ENCODE measurements at regions not wholly inside any gene's neighbourhood (a gene's known extent, or its start where the extent isn't known, plus 50 kb on each side); places are given as distances from the start of the nearest gene placed in this dataset.
A peak's percentile ranks its signal among the peaks of the same experiment; 100 is the strongest.

DNA sequence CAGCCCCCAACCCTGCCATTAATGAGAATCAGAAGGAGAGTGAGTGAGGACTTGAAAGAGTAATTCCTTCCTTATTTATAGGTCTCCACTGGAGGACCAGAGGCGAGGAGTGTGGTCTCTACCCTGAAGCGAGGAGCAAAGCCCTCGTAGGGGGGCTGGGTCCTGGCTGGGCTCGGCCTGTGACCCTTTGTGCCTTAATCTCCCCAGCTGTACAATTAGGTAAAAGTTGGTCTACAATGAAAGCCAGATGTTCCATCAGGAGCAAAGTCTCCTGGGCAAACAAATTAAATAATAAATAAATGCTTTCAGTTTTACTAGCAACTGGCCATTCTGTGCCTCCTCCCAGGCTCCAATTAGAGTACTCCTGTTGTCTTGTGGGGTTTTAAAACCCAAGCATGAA lies 523.5 kb upstream of the SALL1 start:
- in situ Hi-C loops (cut with MboI; ENCODE audit: low pct_unique_long_range_greater_than_20kb, low sequenced_read_pairs) = no loop called here
- no peak for DNase-seq

GRCh38 chr16:51670527-51670926 lies 519.5 kb upstream of the SALL1 start:
- DNase-seq = no peak
- in situ Hi-C loops (cut with MboI; ENCODE audit: low pct_unique_long_range_greater_than_20kb, low sequenced_read_pairs) = no loop called here

DNA sequence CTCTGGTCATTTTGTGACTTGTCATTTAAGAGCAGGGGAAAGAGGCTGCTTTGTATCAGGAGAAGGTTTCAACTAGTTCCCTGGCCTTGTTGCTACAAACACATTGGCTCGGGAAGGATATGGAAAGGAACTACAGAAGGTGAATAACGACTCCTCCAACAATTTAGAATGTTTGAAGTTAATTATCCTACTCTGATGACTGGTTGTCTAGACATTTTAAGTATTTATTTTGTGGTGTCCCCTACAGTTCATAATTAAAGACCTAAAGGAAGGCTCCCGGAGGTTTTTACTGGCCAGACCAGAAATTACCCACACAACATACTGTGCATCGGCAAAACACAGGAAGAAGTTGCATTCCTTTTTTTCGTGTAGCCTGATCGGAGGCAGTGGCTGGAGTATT lies 515.8 kb upstream of the SALL1 start:
- in situ Hi-C loops (cut with MboI; ENCODE audit: low pct_unique_long_range_greater_than_20kb, low sequenced_read_pairs) = no loop called here
- no peak for DNase-seq

DNA sequence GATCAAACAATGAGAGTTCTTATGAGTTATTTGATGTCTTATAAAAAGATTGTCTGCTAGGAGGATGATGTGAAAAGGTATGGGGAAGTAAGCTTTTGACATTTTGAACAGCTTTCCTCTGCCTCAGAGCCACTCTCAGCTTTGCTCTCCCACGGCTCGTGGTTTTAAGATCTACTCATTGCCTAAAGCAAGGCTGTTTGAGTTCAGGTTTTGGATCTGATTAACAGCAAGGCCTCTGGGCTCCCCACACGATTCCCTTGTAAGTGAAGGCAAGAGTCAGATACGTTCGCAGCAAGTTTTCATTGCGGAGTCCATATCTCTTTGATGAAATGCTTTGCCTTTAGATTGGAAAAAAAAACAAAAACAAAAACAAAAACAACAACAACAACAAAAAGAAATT lies 515.0 kb upstream of the SALL1 start:
- in situ Hi-C loops (cut with MboI; ENCODE audit: low pct_unique_long_range_greater_than_20kb, low sequenced_read_pairs) = no loop called here
- DNase-seq = no peak

DNA sequence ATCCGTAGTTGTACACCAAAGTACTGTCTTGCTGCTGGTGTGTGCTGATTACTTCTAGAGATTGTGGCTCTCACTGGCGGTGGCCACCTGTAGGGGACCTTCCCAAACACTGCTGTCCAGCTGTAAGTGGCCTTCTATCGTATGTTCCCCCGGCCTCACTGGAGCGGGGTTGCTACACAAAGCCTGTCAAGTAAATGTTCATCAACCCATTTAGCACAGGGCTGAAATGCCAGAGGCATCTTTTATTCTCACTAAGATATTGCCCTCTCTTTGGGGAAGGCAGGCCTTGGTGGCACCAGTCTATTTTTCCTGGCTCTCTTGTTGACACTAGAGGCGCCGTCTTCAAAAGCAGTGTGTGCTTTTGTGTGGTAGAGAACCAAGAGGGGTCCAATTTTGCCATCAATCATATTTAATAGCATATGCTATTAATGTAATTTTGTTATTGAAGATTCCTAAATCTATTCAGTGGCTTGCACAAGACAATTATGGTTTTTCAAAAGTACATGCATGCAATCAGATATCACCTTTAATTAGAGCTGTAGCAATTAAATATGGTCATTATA lies 514.4 kb upstream of the SALL1 start:
- DNase-seq = no peak
- in situ Hi-C loops (cut with MboI; ENCODE audit: low pct_unique_long_range_greater_than_20kb, low sequenced_read_pairs) = no loop called here

- no peak for DNase-seq
- in situ Hi-C loops (cut with MboI; ENCODE audit: low pct_unique_long_range_greater_than_20kb, low sequenced_read_pairs) = no loop called here
Observed at GRCh38 chr16:51658531-51658930, 507.5 kb upstream of the SALL1 start.

- in situ Hi-C loops (cut with MboI; ENCODE audit: low pct_unique_long_range_greater_than_20kb, low sequenced_read_pairs) = no loop called here
- no peak for DNase-seq
Observed at GRCh38 chr16:51657848-51658247, 506.8 kb upstream of the SALL1 start.

GRCh38 chr16:51655249-51655648 lies 504.2 kb upstream of the SALL1 start:
- in situ Hi-C loops (cut with MboI; ENCODE audit: low pct_unique_long_range_greater_than_20kb, low sequenced_read_pairs) = no loop called here
- DNase-seq = no peak

DNA sequence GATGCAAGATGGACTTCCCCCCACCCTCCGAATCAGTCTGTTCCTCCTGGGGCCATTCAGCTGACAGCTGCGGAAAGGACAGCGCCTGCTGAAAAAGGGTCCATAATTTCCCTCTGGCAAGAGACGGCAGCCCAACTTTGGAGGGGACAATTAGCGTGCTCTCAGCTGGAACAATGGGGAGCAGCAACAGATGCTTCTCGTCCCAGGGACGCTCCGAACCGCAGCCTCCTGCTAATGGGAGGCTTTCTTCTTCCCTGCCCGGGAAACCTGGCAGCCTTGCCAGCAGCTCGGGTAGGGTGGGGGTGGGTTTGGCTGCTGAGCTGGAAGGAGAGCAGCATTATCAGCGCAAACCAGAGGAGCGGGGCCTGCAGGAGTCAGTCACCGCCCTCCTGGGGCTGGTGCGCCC lies 500.0 kb upstream of the SALL1 start:
- DNase-seq = no peak
- in situ Hi-C loops (cut with MboI; ENCODE audit: low pct_unique_long_range_greater_than_20kb, low sequenced_read_pairs) = no loop called here

DNA sequence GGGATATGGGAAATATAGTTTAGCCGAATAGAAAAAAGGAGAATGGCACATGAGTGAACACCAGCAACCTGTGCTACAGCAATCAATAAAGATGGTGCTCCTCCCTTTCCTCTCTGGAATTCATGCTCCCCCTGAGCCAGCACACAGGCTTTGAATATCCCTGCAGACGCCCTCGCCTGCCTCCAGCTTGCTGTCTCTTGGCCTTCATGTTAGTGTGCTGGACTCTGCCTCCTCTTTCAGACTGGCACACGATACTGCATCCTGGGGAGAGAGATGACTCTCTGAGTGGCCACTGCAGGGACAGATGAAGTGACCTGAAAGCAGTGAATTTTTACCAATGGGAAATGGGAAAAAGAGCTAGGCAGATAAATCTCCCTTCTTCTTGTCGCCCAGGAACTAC lies 498.6 kb upstream of the SALL1 start:
- DNase-seq = no peak
- in situ Hi-C loops (cut with MboI; ENCODE audit: low pct_unique_long_range_greater_than_20kb, low sequenced_read_pairs) = no loop called here

DNA sequence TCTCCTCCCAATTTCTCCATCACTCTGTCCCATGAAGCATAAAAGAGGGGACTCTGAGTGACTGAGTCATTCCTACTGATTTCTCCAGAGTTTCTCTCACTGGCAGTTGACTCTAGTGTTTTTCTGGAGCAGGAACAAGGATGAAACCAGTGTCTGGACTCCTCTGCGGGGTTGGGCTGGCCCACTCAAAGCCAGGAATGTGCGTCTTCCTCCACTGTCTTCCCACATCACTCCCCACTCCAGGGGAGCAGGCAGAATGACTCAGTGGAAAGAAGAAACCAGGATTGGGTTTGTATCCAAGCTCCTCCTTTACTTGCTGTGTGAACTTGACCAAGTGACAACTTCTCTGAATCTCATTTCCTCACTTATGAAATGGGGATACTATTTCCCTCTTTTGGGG lies 497.5 kb upstream of the SALL1 start:
- no peak for DNase-seq
- in situ Hi-C loops (cut with MboI; ENCODE audit: low pct_unique_long_range_greater_than_20kb, low sequenced_read_pairs) = no loop called here

DNA sequence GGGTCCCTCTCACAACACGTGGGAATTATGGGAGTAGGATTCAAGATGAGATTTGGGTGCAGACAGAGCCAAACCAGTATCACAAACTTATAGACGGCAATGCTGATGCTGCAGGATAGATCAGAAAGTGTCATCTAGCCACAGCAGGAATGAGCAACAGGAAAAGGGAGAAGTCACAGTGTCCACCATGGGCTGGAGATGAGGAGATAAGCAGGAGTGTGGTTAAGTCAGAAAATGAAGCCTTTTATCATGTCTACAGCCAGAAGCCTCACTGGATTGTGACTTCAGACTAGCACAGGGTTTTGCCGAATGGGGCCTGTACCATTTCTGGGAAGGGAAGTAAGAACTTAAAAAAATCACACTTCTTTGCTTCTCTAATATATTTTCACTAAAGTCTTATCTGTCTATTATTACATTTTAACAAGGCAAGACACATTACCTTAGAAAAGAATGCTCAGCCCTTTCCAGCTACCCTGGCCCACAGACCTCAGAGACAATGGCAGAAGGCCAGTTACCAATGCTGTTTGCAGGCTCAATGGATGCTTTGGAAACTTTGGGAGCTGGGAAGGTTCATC lies 490.2 kb upstream of the SALL1 start:
- peak; percentile 35 for DNase-seq
- in situ Hi-C loops (cut with MboI; ENCODE audit: low pct_unique_long_range_greater_than_20kb, low sequenced_read_pairs) = no loop called here

- DNase-seq = no peak
- in situ Hi-C loops (cut with MboI; ENCODE audit: low pct_unique_long_range_greater_than_20kb, low sequenced_read_pairs) = no loop called here
Observed at GRCh38 chr16:51640196-51640595, 489.1 kb upstream of the SALL1 start.

DNA sequence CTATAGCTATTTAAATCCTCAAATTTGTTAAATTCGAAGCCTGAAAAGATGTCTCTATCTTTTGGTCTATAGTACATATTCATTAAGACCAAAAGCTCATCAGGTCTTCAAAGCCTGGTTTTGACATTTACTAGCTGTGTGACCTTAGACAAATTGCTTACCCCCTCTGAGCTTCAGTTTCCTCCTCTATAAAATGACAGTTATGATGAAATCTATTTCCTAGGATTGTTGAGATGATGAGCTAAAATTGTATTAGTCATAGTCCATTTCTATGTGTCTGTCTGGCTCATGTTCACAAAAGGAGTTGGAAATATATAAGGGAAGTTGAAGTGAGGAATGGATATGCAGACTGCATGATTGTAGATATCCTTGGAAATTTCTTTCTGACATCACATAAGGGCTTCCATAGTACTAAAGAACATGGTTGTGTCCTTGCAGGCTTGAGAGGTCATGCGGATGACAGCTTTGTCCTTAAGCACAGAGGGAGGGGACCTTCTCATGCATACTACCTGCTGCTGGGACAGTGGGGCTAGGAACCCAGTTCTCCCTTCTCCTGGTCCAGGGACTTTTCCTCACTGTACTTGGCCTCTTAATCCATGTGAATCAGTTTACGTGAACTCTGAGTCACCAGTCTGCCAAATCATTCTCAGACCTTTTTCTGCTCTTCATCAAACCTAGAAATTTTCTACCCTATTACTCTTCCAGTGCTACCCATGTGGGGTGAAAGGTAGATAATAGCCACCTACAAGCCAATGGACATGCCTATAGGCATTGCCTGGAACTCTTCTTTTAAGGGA lies 487.5 kb upstream of the SALL1 start:
- no peak for DNase-seq
- in situ Hi-C loops (cut with MboI; ENCODE audit: low pct_unique_long_range_greater_than_20kb, low sequenced_read_pairs) = no loop called here

- no peak for DNase-seq
- in situ Hi-C loops (cut with MboI; ENCODE audit: low pct_unique_long_range_greater_than_20kb, low sequenced_read_pairs) = no loop called here
Observed at GRCh38 chr16:51637770-51638094, 486.7 kb upstream of the SALL1 start.

DNA sequence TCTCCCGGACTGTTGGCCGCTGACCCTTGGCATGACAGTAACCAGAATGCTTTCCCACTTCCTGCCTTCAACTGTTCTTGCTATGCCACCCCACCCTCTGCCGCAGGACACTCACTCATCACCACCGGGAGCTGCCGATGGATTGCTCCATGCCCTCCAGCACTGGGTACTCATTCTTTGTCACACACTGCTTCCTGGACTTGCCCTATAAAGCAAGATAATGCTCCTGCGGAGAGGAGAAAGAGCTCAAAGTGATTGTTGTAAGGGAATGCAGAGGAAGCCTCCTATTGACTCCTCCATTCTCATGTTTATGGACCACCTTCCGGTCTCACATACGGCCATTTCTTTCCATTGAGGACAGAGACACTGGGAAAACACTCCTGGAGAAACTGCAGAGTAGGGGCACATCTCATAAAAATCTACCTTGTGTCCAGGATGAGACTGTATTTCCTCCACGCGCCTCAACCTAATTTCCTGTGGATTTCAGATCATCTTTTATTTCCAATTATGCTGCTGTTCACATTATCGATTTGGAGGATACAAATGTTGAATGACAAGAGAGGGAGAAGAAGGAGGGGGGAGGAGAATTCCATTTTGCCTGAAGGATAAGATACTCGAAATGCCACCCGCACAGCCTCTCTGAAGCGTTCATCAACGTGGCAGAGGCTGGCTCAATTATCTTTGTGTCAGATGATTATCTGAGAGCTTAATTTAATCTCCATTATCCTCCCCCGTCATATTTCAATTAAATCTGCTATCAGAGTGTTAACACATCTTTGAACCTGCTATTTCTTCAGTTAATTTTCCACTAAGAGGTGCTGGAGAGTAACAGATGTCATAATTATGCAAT lies 486.1 kb upstream of the SALL1 start:
- in situ Hi-C loops (cut with MboI; ENCODE audit: low pct_unique_long_range_greater_than_20kb, low sequenced_read_pairs) = no loop called here
- no peak for DNase-seq

GRCh38 chr16:51635181-51635580 lies 484.1 kb upstream of the SALL1 start:
- no peak for DNase-seq
- in situ Hi-C loops (cut with MboI; ENCODE audit: low pct_unique_long_range_greater_than_20kb, low sequenced_read_pairs) = no loop called here

DNA sequence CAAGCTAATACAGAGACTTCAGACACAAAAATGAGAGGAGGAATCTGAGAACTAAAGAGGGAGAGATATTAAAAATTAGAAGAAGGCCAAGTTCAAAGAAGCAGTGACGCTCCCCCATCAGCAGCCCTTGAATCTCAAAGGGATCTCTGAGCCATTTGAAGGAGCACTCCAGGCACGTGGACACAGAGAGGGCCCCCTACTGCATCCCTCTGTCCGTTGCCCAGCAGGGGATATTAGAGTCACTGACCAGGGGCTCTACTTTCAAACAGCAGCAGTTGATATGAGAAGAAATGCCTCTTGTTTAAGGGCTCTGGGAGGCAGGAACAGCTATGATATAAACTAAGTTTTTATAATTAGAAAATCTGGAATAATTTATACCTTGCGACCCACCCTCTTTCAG lies 479.0 kb upstream of the SALL1 start:
- no peak for DNase-seq
- in situ Hi-C loops (cut with MboI; ENCODE audit: low pct_unique_long_range_greater_than_20kb, low sequenced_read_pairs) = no loop called here

DNA sequence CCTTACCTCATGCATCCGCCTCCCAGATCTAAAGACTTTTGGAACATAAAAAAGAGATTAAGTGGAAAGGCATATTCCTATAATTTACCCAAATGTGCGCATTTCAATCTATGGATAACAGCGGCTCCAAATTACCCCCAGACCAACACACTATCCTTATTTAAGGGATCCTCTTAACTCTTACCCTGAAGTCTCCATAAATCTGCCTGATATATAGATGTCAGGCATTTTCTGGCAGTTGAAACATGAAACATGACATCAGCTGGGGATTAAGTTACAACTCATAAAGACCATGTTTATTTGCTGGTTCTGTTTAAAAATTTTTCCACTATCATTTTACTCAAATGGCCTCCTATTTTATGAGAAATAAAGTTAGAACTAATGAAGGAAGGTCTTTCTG lies 478.5 kb upstream of the SALL1 start:
- DNase-seq = no peak
- in situ Hi-C loops (cut with MboI; ENCODE audit: low pct_unique_long_range_greater_than_20kb, low sequenced_read_pairs) = no loop called here

DNA sequence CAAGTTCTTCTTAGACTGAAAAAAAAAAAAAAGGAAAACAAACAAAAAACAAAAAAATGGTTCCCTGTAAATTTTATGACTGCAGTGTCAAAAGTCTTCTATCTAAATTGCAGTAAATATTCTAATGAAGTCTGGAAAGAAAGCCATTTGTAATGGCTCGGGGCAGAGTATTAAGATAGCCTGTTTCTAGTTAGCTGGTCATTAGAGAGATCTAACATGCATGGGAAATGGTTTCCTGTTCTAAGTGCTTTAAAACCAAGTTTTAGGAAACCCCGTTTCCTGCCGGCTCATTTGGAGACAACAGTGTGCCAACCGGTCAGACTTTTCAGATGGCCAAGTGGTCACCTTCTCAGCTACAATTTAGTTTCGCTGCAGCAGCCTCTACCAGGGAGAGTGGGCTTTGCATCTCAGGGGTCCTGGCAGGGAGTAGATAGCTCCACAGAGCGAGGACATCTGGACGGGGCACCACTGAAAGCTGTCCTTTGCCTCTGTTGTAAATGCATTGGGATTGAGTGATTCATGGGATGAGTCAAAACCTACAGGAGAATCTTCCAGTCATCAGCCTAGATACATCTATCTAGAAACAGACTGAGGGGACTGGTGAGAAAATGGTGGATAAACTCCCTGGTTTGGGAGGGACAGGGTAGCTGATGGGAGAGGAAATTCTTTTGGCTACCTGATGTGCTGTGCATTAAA lies 473.2 kb upstream of the SALL1 start:
- no peak for DNase-seq
- in situ Hi-C loops (cut with MboI; ENCODE audit: low pct_unique_long_range_greater_than_20kb, low sequenced_read_pairs) = no loop called here

All from KBM-7 (cell line).